Parathyroid adenoma (tissue), 2 donors: ENCODE measurements at regions not wholly inside any gene's neighbourhood (a gene's known extent, or its start where the extent isn't known, plus 50 kb on each side); places are given as distances from the start of the nearest gene placed in this dataset.

Experiments
- H2AFZ ChIP-seq: fragments of 300-600 bp; sonication (generic); one replicate; pipeline ENCODE4 v1.7.0; 2017; ENCODE audit warnings: antibody characterized with exemption, mild to moderate bottlenecking
- H3K27ac ChIP-seq: fragments of 300-600 bp; sonication (generic); one replicate; pipeline ENCODE4 v1.7.0; 2017
- H3K27me3 ChIP-seq: fragments of 300-600 bp; sonication (generic); one replicate; pipeline ENCODE4 v1.7.0; 2017; ENCODE audit warnings: low read length; ENCODE audit not compliant: control insufficient read depth, insufficient read depth
- H3K36me3 ChIP-seq: fragments of 300-600 bp; sonication (generic); one replicate; pipeline ENCODE4 v1.7.0; 2017; ENCODE audit warnings: low read length; ENCODE audit not compliant: control insufficient read depth, insufficient read depth
- H3K4me1 ChIP-seq: fragments of 300-600 bp; sonication (generic); one replicate; pipeline ENCODE4 v1.7.0; 2017; ENCODE audit warnings: control low read depth
- H3K4me2 ChIP-seq: fragments of 300-600 bp; sonication (generic); one replicate; pipeline ENCODE4 v1.7.0; 2017; ENCODE audit warnings: low read length
- H3K4me3 ChIP-seq: fragments of 300-600 bp; sonication (generic); one replicate; pipeline ENCODE4 v1.7.0; 2017; ENCODE audit warnings: low read depth, low read length
- H3K79me2 ChIP-seq: fragments of 300-600 bp; sonication (generic); one replicate; pipeline ENCODE4 v1.7.0; 2017; ENCODE audit warnings: control low read depth
- H3K9ac ChIP-seq: fragments of 300-600 bp; sonication (generic); one replicate; pipeline ENCODE4 v1.7.0; 2017; ENCODE audit warnings: mild to moderate bottlenecking
- H3K9me3 ChIP-seq: fragments of 300-600 bp; sonication (generic); one replicate; pipeline ENCODE4 v1.7.0; 2017; ENCODE audit warnings: low read length; ENCODE audit not compliant: control insufficient read depth
- CTCF ChIP-seq: fragments of 300-600 bp; sonication (generic); IDR thresholded peaks from one replicate; pipeline ENCODE4 v1.7.0; 2017; ENCODE audit warnings: antibody characterized with exemption, mild to moderate bottlenecking
- donor health status: primary hyperparathyroidism.

GRCh38 chr10:6305401-6306321 is 102.9 kb downstream of the PFKFB3 start:
- no peak for TF ChIP-seq CTCF
- no peaks in the 10 kb centered on the region for H3K79me2 ChIP-seq
- no peak overlapping the region for H3K4me3 ChIP-seq
- no peaks in the 10 kb centered on the region for H3K36me3 ChIP-seq
- no peak overlapping the region for H3K4me2 ChIP-seq
- H2AFZ ChIP-seq = no peak overlapping the region
- H3K4me1 ChIP-seq = no peaks in the 10 kb centered on the region
- H3K27me3 ChIP-seq = no peaks in the 10 kb centered on the region
- no peaks in the 10 kb centered on the region for H3K9me3 ChIP-seq
- H3K27ac ChIP-seq = no peak overlapping the region
- no peak overlapping the region for H3K9ac ChIP-seq

- Histone ChIP-seq H3K4me3 (no peak overlapping the region), H3K36me3 (no peaks in the 10 kb centered on the region), H3K9ac (no peak overlapping the region), H3K9me3 (no peaks in the 10 kb centered on the region), H2AFZ (no peak overlapping the region), H3K79me2 (no peaks in the 10 kb centered on the region), H3K27me3 (no peaks in the 10 kb centered on the region), H3K4me1 (peaks cover 4% of the 10 kb centered on the region), H3K4me2 (no peak overlapping the region), H3K27ac (no peak overlapping the region)
- TF ChIP-seq CTCF = no peak
Measured at GRCh38 chr10:6306917-6307316, 104.2 kb downstream of the PFKFB3 start.

GRCh38 chr10:6309816-6310215 is 107.1 kb downstream of the PFKFB3 start:
- H3K4me3 ChIP-seq = no peak overlapping the region
- H3K79me2 ChIP-seq = no peaks in the 10 kb centered on the region
- no peak for TF ChIP-seq CTCF
- no peaks in the 10 kb centered on the region for H3K9me3 ChIP-seq
- H3K27me3 ChIP-seq = no peaks in the 10 kb centered on the region
- no peak overlapping the region for H3K4me2 ChIP-seq
- peaks cover 4% of the 10 kb centered on the region for H3K4me1 ChIP-seq
- no peak overlapping the region for H2AFZ ChIP-seq
- H3K9ac ChIP-seq = no peak overlapping the region
- H3K36me3 ChIP-seq = no peaks in the 10 kb centered on the region
- no peak overlapping the region for H3K27ac ChIP-seq

DNA sequence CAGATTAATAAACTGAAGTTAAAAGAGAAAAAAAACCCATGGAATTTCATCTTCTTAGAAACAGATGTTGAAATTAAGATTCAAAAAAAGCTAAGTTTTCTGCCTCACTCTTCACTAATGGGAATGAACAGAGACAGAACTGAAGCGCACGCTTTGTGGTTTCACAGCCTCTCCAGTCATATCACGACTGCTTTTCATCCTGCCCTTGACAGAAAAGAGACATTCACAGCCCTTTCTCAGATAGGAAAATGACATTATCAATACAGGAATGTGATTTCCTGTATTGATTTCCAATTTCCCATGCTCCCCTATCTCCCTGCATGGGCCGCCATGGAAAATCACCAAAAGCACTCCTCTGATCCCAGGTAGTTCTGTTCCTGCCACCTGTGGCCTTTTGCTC is 108.2 kb downstream of the PFKFB3 start:
- Histone ChIP-seq H3K9ac (no peak overlapping the region), H3K79me2 (no peaks in the 10 kb centered on the region), H3K27me3 (no peaks in the 10 kb centered on the region), H3K27ac (no peak overlapping the region), H2AFZ (no peak overlapping the region), H3K4me3 (no peak overlapping the region), H3K4me1 (peaks cover 4% of the 10 kb centered on the region), H3K4me2 (no peak overlapping the region), H3K9me3 (no peaks in the 10 kb centered on the region), H3K36me3 (no peaks in the 10 kb centered on the region)
- no peak for TF ChIP-seq CTCF
